IPS DF 19.7 (cell line): ENCODE measurements at regions not wholly inside any gene's neighbourhood (a gene's known extent, or its start where the extent isn't known, plus 50 kb on each side); places are given as distances from the start of the nearest gene placed in this dataset.
"Not testable (repeated sequence)": the region's sequence is repeated elsewhere in the genome, so short reads cannot be mapped to it uniquely, and the experiment has no call there.

Experiments used
- DNase-seq: peaks from one replicate; pipeline ENCODE4 v3.0.0-alpha.2; 2013; ENCODE audit warnings: low read depth, low spot score

GRCh38 chr3:78507196-78507984, 1260.4 kb downstream of the ROBO1 start:
- DNase-seq: no peak

- no peak for DNase-seq
Measured at GRCh38 chr3:78511840-78512239, 1256.0 kb downstream of the ROBO1 start.

GRCh38 chr3:78512786-78513185, 1255.0 kb downstream of the ROBO1 start:
- DNase-seq: not testable (repeated sequence)

- DNase-seq: no peak
Measured at GRCh38 chr3:78516437-78516836, 1251.4 kb downstream of the ROBO1 start.

GRCh38 chr3:78516937-78517336, 1250.9 kb downstream of the ROBO1 start:
- DNase-seq: no peak

GRCh38 chr3:78517965-78518364, 1249.8 kb downstream of the ROBO1 start:
- no peak for DNase-seq

- no peak for DNase-seq
Measured at GRCh38 chr3:78519281-78519680, 1248.5 kb downstream of the ROBO1 start.

- no peak for DNase-seq
Measured at GRCh38 chr3:78529601-78530000, 1238.2 kb downstream of the ROBO1 start.

GRCh38 chr3:78540485-78540884, 1227.3 kb downstream of the ROBO1 start:
- DNase-seq: no peak

GRCh38 chr3:78545827-78546226, 1222.0 kb downstream of the ROBO1 start:
- DNase-seq: no peak
